Endothelial cell of umbilical vein (primary cell): ENCODE measurements at regions not wholly inside any gene's neighbourhood (a gene's known extent, or its start where the extent isn't known, plus 50 kb on each side); places are given as distances from the start of the nearest gene placed in this dataset.

ENCODE experiments used
- BruUV-seq: library from RNA; stranded (reverse); fragments of 400-500 nt; replicated peaks from 2 replicates; lab custom pipeline; 2021; lab: Mats Ljungman, UMichigan
- CTCF ChIA-PET: fragments of 300-600, 350-600 bp; sonication (Branson Sonifier 250); formaldehyde crosslinking; loops from one replicate; lab custom pipeline; 2021; ENCODE audit warnings: antibody characterized with exemption, inconsistent platforms; lab: Charles Lee
- POLR2A ChIA-PET: fragments of 300-600, 350-600 bp; sonication (Branson Sonifier 250); formaldehyde crosslinking; loops from one replicate; lab custom pipeline; 2021; ENCODE audit warnings: antibody characterized with exemption, inconsistent platforms; lab: Charles Lee
- DNase-seq: peaks from one replicate; pipeline ENCODE4 v3.0.0-alpha.2; 2011; ENCODE audit warnings: low read depth, low spot score
- FAIRE-seq: peaks from 2 replicates; lab custom pipeline; 2011; peaks lifted over from hg19 to GRCh38; lab: Jason Lieb, UNC
- H2AFZ ChIP-seq: 2 replicates; pipeline ENCODE4 v1.6.0; 2012; ENCODE audit warnings: low read depth, low read length, control low read depth, inconsistent platforms
- H3K27ac ChIP-seq: 2 replicates; pipeline ENCODE4 v1.5.1; 2011; ENCODE audit warnings: low read depth, mild to moderate bottlenecking, control low read depth, low read length, moderate library complexity; ENCODE audit not compliant: insufficient read depth
- H3K27me3 ChIP-seq, 2 experiments: 2 replicates each; pipeline versions ENCODE4 v1.6.0 to v1.6.1; 2011; ENCODE audit warnings: low read length in 2 of 2, mixed read lengths in 1 of 2; ENCODE audit not compliant: control insufficient read depth in 2 of 2, insufficient read depth in 2 of 2
- H3K36me3 ChIP-seq, 2 experiments: 2 replicates in 1 of 2; 3 replicates in 1 of 2; pipeline ENCODE4 v1.5.1; 2011; ENCODE audit warnings: low read length in 2 of 2, mild to moderate bottlenecking in 1 of 2, moderate library complexity in 1 of 2; ENCODE audit not compliant: control insufficient read depth in 2 of 2, insufficient read depth in 2 of 2; ENCODE audit errors: extremely low read depth in 1 of 2
- H3K4me1 ChIP-seq: 3 replicates; pipeline ENCODE4 v1.5.1; 2011; ENCODE audit warnings: mild to moderate bottlenecking, low read length; ENCODE audit not compliant: control insufficient read depth, insufficient read depth; ENCODE audit errors: extremely low read depth
- H3K4me2 ChIP-seq: 2 replicates; pipeline ENCODE4 v1.6.1; 2011; ENCODE audit warnings: low read length, control low read depth, mixed read lengths; ENCODE audit not compliant: insufficient read depth
- H3K4me3 ChIP-seq, 3 experiments: fragments of 200-600 bp in 1 of 3; sonication (generic), shearing (Covaris generic) in 1 of 3; replicated peaks in 1 of 3; 2 replicates each; pipeline ENCODE4 v1.5.1; 2011 to 2016; ENCODE audit warnings: control low read depth in 3 of 3, low read length in 3 of 3, mild to moderate bottlenecking in 2 of 3, inconsistent platforms in 1 of 3, low read depth in 1 of 3, moderate library complexity in 1 of 3; ENCODE audit not compliant: insufficient read depth in 1 of 3
- H3K79me2 ChIP-seq: 2 replicates; pipeline ENCODE4 v1.6.0; 2012; ENCODE audit warnings: low read length, inconsistent platforms; ENCODE audit not compliant: control insufficient read depth, insufficient read depth
- H3K9ac ChIP-seq: replicated peaks from 2 replicates; pipeline ENCODE3; 2011; ENCODE audit warnings: low read length, control low read depth; ENCODE audit not compliant: insufficient read depth; ENCODE audit errors: extremely low read depth
- H3K9me1 ChIP-seq: replicated peaks from 3 replicates; pipeline ENCODE4 v1.6.0; 2011; ENCODE audit warnings: mild to moderate bottlenecking, low read length; ENCODE audit not compliant: control insufficient read depth, insufficient read depth; ENCODE audit errors: extremely low read depth
- H3K9me3 ChIP-seq: replicated peaks from 2 replicates; pipeline ENCODE4 v1.5.1; 2012; ENCODE audit warnings: low read length, inconsistent platforms; ENCODE audit not compliant: control insufficient read depth, insufficient read depth
- H4K20me1 ChIP-seq: replicated peaks from 2 replicates; pipeline ENCODE3; 2011; ENCODE audit warnings: mild to moderate bottlenecking, low read length; ENCODE audit not compliant: control insufficient read depth, insufficient read depth; ENCODE audit errors: extremely low read depth
- CTCF ChIP-seq, 2 donors: IDR thresholded peaks; 1 replicate in 1 of 2; 2 replicates in 1 of 2; pipeline ENCODE4 v1.5.1; 2011; ENCODE audit warnings: low read length in 2 of 2, mild to moderate bottlenecking in 2 of 2, moderate library complexity in 2 of 2, control low read depth in 1 of 2, inconsistent platforms in 1 of 2, low read depth in 1 of 2; ENCODE audit not compliant: insufficient read depth in 1 of 2; ENCODE audit errors: extremely low read depth in 1 of 2
- EZH2 ChIP-seq: IDR thresholded peaks from 2 replicates; pipeline ENCODE4 v1.6.1; 2012; ENCODE audit warnings: borderline replicate concordance, low read depth, mild to moderate bottlenecking, moderate library complexity, low read length, inconsistent platforms; ENCODE audit not compliant: severe bottlenecking
- FOS ChIP-seq: IDR thresholded peaks from 2 replicates; pipeline ENCODE4 v1.6.1; 2011; ENCODE audit warnings: mild to moderate bottlenecking, low read length, moderate library complexity, borderline replicate concordance; ENCODE audit not compliant: insufficient read depth
- GATA2 ChIP-seq: IDR thresholded peaks from 2 replicates; pipeline ENCODE4 v1.7.0; 2011; ENCODE audit warnings: low read depth, mild to moderate bottlenecking, moderate library complexity, mixed read lengths, low read length; ENCODE audit not compliant: insufficient read length, insufficient read depth
- JUN ChIP-seq: IDR thresholded peaks from 2 replicates; pipeline ENCODE4 v1.6.1; 2011; ENCODE audit warnings: borderline replicate concordance, low read depth; ENCODE audit not compliant: insufficient read length, insufficient read depth
- MYC ChIP-seq: IDR thresholded peaks from one replicate; pipeline ENCODE4 v1.6.1; 2011; ENCODE audit warnings: mild to moderate bottlenecking, low read depth, low read length
- POLR2A ChIP-seq: IDR thresholded peaks from 2 replicates; pipeline ENCODE4 v1.6.1; 2012; ENCODE audit warnings: low read depth, mild to moderate bottlenecking, control low read depth, low read length
- POLR2AphosphoS5 ChIP-seq: IDR thresholded peaks from 2 replicates; pipeline ENCODE4 v1.6.1; 2012; ENCODE audit warnings: low read depth, mild to moderate bottlenecking, control low read depth, low read length, moderate library complexity; ENCODE audit not compliant: insufficient read depth
- dilution Hi-C: fragments of 300-500 bp; cut with MboI; formaldehyde crosslinking; loops from one replicate; pipeline ENCODE4 v1.15.0; 2019; ENCODE audit warnings: low sequenced_read_pairs; ENCODE audit not compliant: extremely low pct_ligation_motif_present
- intact Hi-C: fragments of 100-400 bp; cut with micrococcal nuclease; formaldehyde crosslinking; loops from one replicate; pipeline ENCODE4 v1.10.0; 2022
- TF ChIP-seq, protein P1 (sequence below): IDR thresholded peaks from 2 replicates; pipeline ENCODE4 v1.6.1; 2011; ENCODE audit not compliant: insufficient read depth, insufficient read length

DNA sequence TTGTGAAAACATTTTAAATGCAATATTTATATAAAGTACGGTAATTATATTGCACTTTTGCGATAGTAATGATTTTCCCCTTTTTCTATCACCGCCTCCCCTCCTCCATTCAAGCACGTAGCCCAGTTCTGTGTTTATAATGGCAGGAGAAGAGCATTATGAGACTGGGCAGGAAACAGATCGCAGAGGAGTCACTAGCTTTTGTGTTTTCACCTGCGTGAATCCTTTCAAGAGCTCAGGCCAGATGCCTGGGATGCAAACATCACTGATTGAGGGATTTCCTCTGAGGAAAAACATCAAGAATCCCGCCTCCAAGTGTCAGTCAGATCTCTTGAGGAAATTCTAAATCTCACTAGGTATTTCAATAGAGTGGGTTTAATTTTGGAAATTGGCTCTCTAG lies 178.4 kb upstream of the FN1 start:
- no peak overlapping the region for H3K27ac ChIP-seq
- FAIRE-seq: no peak
- H4K20me1 ChIP-seq: no peaks in the 10 kb centered on the region
- BruUV-seq: no TSS peak
- no peak overlapping the region for H3K4me3 ChIP-seq
- no peak for DNase-seq
- CTCF ChIA-PET: interaction anchor here (0.9 to 2.5 kb wide), 2 partner anchors 8 to 317 kb away, joined by 4 to 8 read pairs; no protein-coding TSS in a partner anchor
- H2AFZ ChIP-seq: no peak overlapping the region
- POLR2A ChIA-PET: no interaction called here
- no peaks in the 10 kb centered on the region for H3K27me3 ChIP-seq
- dilution Hi-C loops: no loop called here
- TF ChIP-seq POLR2A: no peak
- TF ChIP-seq POLR2AphosphoS5: no peak
- TF ChIP-seq GATA2: no peak
- TF ChIP-seq FOS: no peak
- TF ChIP-seq, protein P1, sequence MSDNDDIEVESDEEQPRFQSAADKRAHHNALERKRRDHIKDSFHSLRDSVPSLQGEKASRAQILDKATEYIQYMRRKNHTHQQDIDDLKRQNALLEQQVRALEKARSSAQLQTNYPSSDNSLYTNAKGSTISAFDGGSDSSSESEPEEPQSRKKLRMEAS: no peak
- no peak for TF ChIP-seq MYC
- TF ChIP-seq CTCF (IDR thresholded peaks at IDR 0.05; ENCODE audit: extremely low read depth in 1 of 2, insufficient read depth in 1 of 2, low read depth in 1 of 2, low read length in 2 of 2): no peak
- no peak for TF ChIP-seq JUN
- TF ChIP-seq EZH2: no peak
- H3K36me3 ChIP-seq: peaks cover 0 to 4% of the 10 kb centered on the region in 2 experiments
- no peak overlapping the region for H3K4me2 ChIP-seq
- no peak overlapping the region for H3K9ac ChIP-seq
- peaks cover 25% of the 10 kb centered on the region for H3K4me1 ChIP-seq
- no peaks in the 10 kb centered on the region for H3K9me3 ChIP-seq
- intact Hi-C loops: no loop called here
- H3K9me1 ChIP-seq: no peaks in the 10 kb centered on the region
- no peaks in the 10 kb centered on the region for H3K79me2 ChIP-seq
